H9 (cell line): ENCODE measurements at regions not wholly inside any gene's neighbourhood (a gene's known extent, or its start where the extent isn't known, plus 50 kb on each side); places are given as distances from the start of the nearest gene placed in this dataset.

Source experiments
- DNase-seq: peaks from one replicate; pipeline ENCODE4 v3.0.0-alpha.2; 2017
- H2AFZ ChIP-seq: one replicate; pipeline ENCODE4 v1.6.1; 2013; ENCODE audit warnings: mild to moderate bottlenecking, low read length, control low read depth, moderate library complexity
- H2AK5ac ChIP-seq: 2 replicates; pipeline ENCODE4 v1.6.1; 2013; ENCODE audit warnings: low read length, control low read depth, mixed read lengths; ENCODE audit not compliant: insufficient read length
- H2BK120ac ChIP-seq: one replicate; pipeline ENCODE4 v1.6.1; 2013; ENCODE audit warnings: low read depth, mild to moderate bottlenecking, low read length, control low read depth, inconsistent platforms; ENCODE audit not compliant: poor library complexity, severe bottlenecking
- H2BK12ac ChIP-seq: 2 replicates; pipeline ENCODE4 v1.6.1; 2013; ENCODE audit warnings: low read length, control low read depth, mixed read lengths, low read depth; ENCODE audit not compliant: insufficient read length
- H2BK15ac ChIP-seq: 2 replicates; pipeline ENCODE4 v1.6.1; 2013; ENCODE audit warnings: low read depth, low read length, control low read depth
- H2BK20ac ChIP-seq: one replicate; pipeline ENCODE4 v1.6.1; 2013; ENCODE audit warnings: low read depth, mild to moderate bottlenecking, low read length, control low read depth, inconsistent platforms; ENCODE audit not compliant: poor library complexity, severe bottlenecking
- H2BK5ac ChIP-seq: 2 replicates; pipeline ENCODE4 v1.6.1; 2013; ENCODE audit warnings: low read length, control low read depth, mixed read lengths; ENCODE audit not compliant: insufficient read length
- H3K14ac ChIP-seq: 2 replicates; pipeline ENCODE4 v1.6.1; 2013; ENCODE audit warnings: low read length, control low read depth; ENCODE audit not compliant: insufficient read depth
- H3K18ac ChIP-seq: 2 replicates; pipeline ENCODE4 v1.6.1; 2013; ENCODE audit warnings: low read depth, mild to moderate bottlenecking, mixed read lengths, low read length, control low read depth; ENCODE audit not compliant: insufficient read length
- H3K23ac ChIP-seq: 2 replicates; pipeline ENCODE4 v1.6.1; 2013; ENCODE audit warnings: low read length, control low read depth, mixed read lengths, low read depth; ENCODE audit not compliant: insufficient read length
- H3K23me2 ChIP-seq: 2 replicates; pipeline ENCODE4 v1.6.1; 2013; ENCODE audit warnings: low read depth, mild to moderate bottlenecking, mixed read lengths, low read length, control low read depth; ENCODE audit not compliant: insufficient read length, poor library complexity, severe bottlenecking
- H3K27ac ChIP-seq: 2 replicates; pipeline ENCODE4 v1.5.1; 2013; ENCODE audit warnings: low read length, control low read depth, mixed read lengths, low read depth; ENCODE audit not compliant: insufficient read length
- H3K27me3 ChIP-seq: 2 replicates; pipeline ENCODE4 v1.6.1; 2013; ENCODE audit warnings: low read length, control low read depth, inconsistent platforms; ENCODE audit not compliant: insufficient read depth
- H3K4ac ChIP-seq: 2 replicates; pipeline ENCODE4 v1.6.1; 2013; ENCODE audit warnings: low read depth, mild to moderate bottlenecking, control low read depth, inconsistent platforms, low read length, moderate library complexity
- H3K4me1 ChIP-seq: 2 replicates; pipeline ENCODE4 v1.6.1; 2013; ENCODE audit warnings: low read length, control low read depth, inconsistent platforms; ENCODE audit not compliant: insufficient read depth
- H3K4me2 ChIP-seq: 2 replicates; pipeline ENCODE4 v1.6.1; 2013; ENCODE audit warnings: low read length, control low read depth, mixed read lengths; ENCODE audit not compliant: insufficient read length, insufficient read depth
- H3K56ac ChIP-seq: 2 replicates; pipeline ENCODE4 v1.6.1; 2013; ENCODE audit warnings: low read depth, mild to moderate bottlenecking, mixed read lengths, low read length, control low read depth; ENCODE audit not compliant: insufficient read length
- H3K79me1 ChIP-seq: 2 replicates; pipeline ENCODE4 v1.6.1; 2013; ENCODE audit warnings: low read depth, mild to moderate bottlenecking, moderate library complexity, low read length, control low read depth, inconsistent platforms; ENCODE audit not compliant: insufficient read depth, poor library complexity, severe bottlenecking
- H3K79me2 ChIP-seq: 2 replicates; pipeline ENCODE4 v1.6.1; 2013; ENCODE audit warnings: low read length, control low read depth, inconsistent platforms; ENCODE audit not compliant: insufficient read depth
- H3K9ac ChIP-seq: 2 replicates; pipeline ENCODE4 v1.6.1; 2013; ENCODE audit warnings: low read length, control low read depth, mixed read lengths; ENCODE audit not compliant: insufficient read length; ENCODE audit errors: extremely low read depth
- H3K9me3 ChIP-seq: one replicate; pipeline ENCODE4 v1.6.1; 2013; ENCODE audit warnings: low read depth, low read length, inconsistent platforms; ENCODE audit not compliant: control insufficient read depth
- H3T11ph ChIP-seq: one replicate; pipeline ENCODE4 v1.6.1; 2013; ENCODE audit warnings: mild to moderate bottlenecking, low read length, control low read depth, inconsistent platforms
- H4K20me1 ChIP-seq: one replicate; pipeline ENCODE4 v1.6.1; 2013; ENCODE audit not compliant: control insufficient read depth, insufficient read length, insufficient read depth
- H4K5ac ChIP-seq: 2 replicates; pipeline ENCODE4 v1.6.1; 2013; ENCODE audit warnings: low read depth, mild to moderate bottlenecking, mixed read lengths, low read length, control low read depth; ENCODE audit not compliant: insufficient read length
- H4K8ac ChIP-seq: replicated peaks from 2 replicates; pipeline ENCODE4 v1.6.1; 2013; ENCODE audit warnings: low read length, control low read depth, mixed read lengths, low read depth; ENCODE audit not compliant: insufficient read length
- H4K91ac ChIP-seq: 2 replicates; pipeline ENCODE4 v1.6.1; 2013; ENCODE audit warnings: low read depth, mild to moderate bottlenecking, moderate library complexity, mixed read lengths, low read length, control low read depth; ENCODE audit not compliant: insufficient read length
- H3K27ac Mint-ChIP-seq, 3 experiments: 2 replicates in 2 of 3; 3 replicates in 1 of 3; pipeline ENCODE4 v1.8.0; 2020 to 2021; ENCODE audit warnings: mixed read lengths in 3 of 3, mild to moderate bottlenecking in 1 of 3, moderate library complexity in 1 of 3
- H3K27me3 Mint-ChIP-seq: 2 replicates; pipeline ENCODE4 v1.8.0; 2021; ENCODE audit warnings: low read depth, mild to moderate bottlenecking, moderate library complexity, mixed read lengths
- H3K36me3 Mint-ChIP-seq, 3 experiments: 2 replicates in 2 of 3; 3 replicates in 1 of 3; pipeline ENCODE4 v1.8.0; 2020 to 2021; ENCODE audit warnings: low read depth in 3 of 3, mixed read lengths in 3 of 3; ENCODE audit not compliant: insufficient read depth in 1 of 3
- H3K4me1 Mint-ChIP-seq, 2 experiments: 2 replicates each; pipeline ENCODE4 v1.8.0; 2020; ENCODE audit warnings: mixed read lengths in 2 of 2
- H3K4me3 Mint-ChIP-seq, 2 experiments: 2 replicates in 1 of 2; 3 replicates in 1 of 2; pipeline ENCODE4 v1.8.0; 2020 to 2021; ENCODE audit warnings: mild to moderate bottlenecking in 2 of 2, mixed read lengths in 2 of 2, moderate library complexity in 1 of 2
- H3K9me3 Mint-ChIP-seq, 2 experiments: 2 replicates in 1 of 2; 3 replicates in 1 of 2; pipeline ENCODE4 v1.8.0; 2020; ENCODE audit warnings: mild to moderate bottlenecking in 2 of 2, mixed read lengths in 2 of 2, moderate library complexity in 1 of 2
- CTCF ChIP-seq: fragments of 200-600 bp; sonication (generic); conservative IDR thresholded peaks from 3 replicates; pipeline ENCODE4 v1.8.0; 2021; ENCODE audit warnings: antibody characterized with exemption, mild to moderate bottlenecking
- WGBS: extraction: QIAGEN DNeasy Blood & Tissue Kit; methylation state at CpG from one replicate; pipeline ENCODE4 v1.1.7; 2013; ENCODE audit warnings: missing lambda C conversion rate, low lambda C conversion rate, mixed read lengths; ENCODE audit not compliant: insufficient read length; ENCODE audit errors: extremely low coverage; 5-methylcytosine and 5-hydroxymethylcytosine counted together

GRCh38 chr9:134517069-134517680, 124.4 kb upstream of the COL5A1 start:
- Histone ChIP-seq H3K4me1 (no peaks in the 10 kb centered on the region), H4K8ac (no peak overlapping the region), H2BK12ac (no peak overlapping the region), H3K4ac (no peak overlapping the region), H3K27ac (no peak overlapping the region), H2BK15ac (no peak overlapping the region), H3K18ac (no peak overlapping the region), H3K27me3 (no peaks in the 10 kb centered on the region), H2BK20ac (no peak overlapping the region), H4K20me1 (no peaks in the 10 kb centered on the region), H3K79me1 (no peaks in the 10 kb centered on the region), H2AK5ac (no peak overlapping the region), H3K9ac (no peak overlapping the region), H3K4me2 (no peak overlapping the region), H2BK5ac (no peak overlapping the region), H3K14ac (no peak overlapping the region), H3K79me2 (no peaks in the 10 kb centered on the region), H3K9me3 (no peaks in the 10 kb centered on the region), H2AFZ (no peak overlapping the region), H3K23ac (no peak overlapping the region), H3K56ac (no peak overlapping the region), H4K91ac (no peak overlapping the region), H2BK120ac (no peak overlapping the region), H4K5ac (no peak overlapping the region), H3T11ph (no peak overlapping the region), H3K23me2 (no peaks in the 10 kb centered on the region)
- H3K36me3 Mint-ChIP-seq: peaks cover 0 to 15% (median 2%) of the 10 kb centered on the region in 3 experiments; a peak in 3 of 7 replicates
- H3K9me3 Mint-ChIP-seq: peaks cover 12 to 14% of the 10 kb centered on the region in 2 experiments
- H3K27ac Mint-ChIP-seq: no peak overlapping the region; a peak in 1 of 7 replicates
- DNase-seq: no peak
- H3K27me3 Mint-ChIP-seq: peaks cover 6% of the 10 kb centered on the region
- TF ChIP-seq CTCF: no peak
- H3K4me1 Mint-ChIP-seq: peaks cover 0 to 4% of the 10 kb centered on the region in 2 experiments; a peak in 2 of 4 replicates
- no CpG with 5 or more reads among the region's 18 CpGs for WGBS
- no peak overlapping the region for H3K4me3 Mint-ChIP-seq
